Nucleus accumbens (tissue), 56 donors: ENCODE measurements at regions not wholly inside any gene's neighbourhood (a gene's known extent, or its start where the extent isn't known, plus 50 kb on each side); places are given as distances from the start of the nearest gene placed in this dataset.
"Not testable (repeated sequence)": the region's sequence is repeated elsewhere in the genome, so short reads cannot be mapped to it uniquely, and the experiment has no call there.

Source experiments
- DNase-seq, 56 donors: peaks; one replicate each; lab custom pipeline; 2025; lab: John Stamatoyannopoulos, UW

- DNase-seq, result no peak
These were observed 150.3 kb downstream of the NUF2 start for GRCh38 chr1:163471779-163472650.

- DNase-seq, result no peak
These were observed 151.0 kb downstream of the NUF2 start for GRCh38 chr1:163472651-163473248.

- DNase-seq, result no peak
These were observed 155.6 kb downstream of the NUF2 start for GRCh38 chr1:163477276-163477830.

DNA sequence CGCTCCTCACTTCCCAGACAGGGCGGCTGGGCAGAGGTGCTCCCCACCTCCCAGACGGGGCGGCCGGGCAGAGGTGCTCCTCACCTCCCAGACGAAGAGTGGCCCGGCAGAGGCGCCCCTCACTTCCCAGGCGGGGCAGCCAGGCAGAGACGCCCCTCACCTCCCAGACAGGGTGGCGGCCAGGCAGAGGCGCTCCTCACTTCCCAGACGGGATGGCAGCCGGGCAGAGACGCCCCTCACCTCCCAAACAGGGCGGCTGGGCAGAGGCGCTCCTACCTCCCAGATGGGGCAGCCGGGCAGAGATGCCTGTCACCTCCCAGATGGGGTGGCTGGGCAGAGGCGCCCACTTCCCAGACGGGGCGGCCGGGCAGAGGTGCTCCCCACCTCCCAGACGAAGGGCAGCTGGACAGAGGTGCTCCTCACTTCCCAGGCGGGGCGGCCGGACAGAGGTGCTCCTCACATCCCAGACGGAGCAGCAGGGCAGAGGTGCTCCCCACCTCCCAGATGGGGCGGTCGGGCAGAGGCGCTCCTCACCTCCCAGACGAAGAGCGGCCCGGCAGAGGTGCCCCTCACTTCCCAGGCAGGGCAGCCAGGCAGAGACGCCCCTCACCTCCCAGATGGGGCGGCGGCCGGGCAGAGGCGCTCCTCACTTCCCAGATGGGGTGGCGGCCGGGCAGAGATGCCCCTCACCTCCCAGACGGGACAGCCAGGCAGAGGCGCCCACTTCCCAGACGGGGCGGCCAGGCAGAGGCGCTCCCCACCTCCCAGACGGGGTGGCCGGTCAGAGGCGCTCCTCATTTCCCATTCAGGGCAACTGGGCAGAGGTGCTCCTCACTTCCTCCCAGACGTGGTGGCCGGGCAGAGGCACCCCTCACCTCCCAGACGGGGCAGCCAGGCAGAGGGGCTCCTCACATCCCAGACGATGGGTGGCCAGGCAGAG lies 176.9 kb downstream of the NUF2 start:
- DNase-seq, result not testable (repeated sequence)

DNA sequence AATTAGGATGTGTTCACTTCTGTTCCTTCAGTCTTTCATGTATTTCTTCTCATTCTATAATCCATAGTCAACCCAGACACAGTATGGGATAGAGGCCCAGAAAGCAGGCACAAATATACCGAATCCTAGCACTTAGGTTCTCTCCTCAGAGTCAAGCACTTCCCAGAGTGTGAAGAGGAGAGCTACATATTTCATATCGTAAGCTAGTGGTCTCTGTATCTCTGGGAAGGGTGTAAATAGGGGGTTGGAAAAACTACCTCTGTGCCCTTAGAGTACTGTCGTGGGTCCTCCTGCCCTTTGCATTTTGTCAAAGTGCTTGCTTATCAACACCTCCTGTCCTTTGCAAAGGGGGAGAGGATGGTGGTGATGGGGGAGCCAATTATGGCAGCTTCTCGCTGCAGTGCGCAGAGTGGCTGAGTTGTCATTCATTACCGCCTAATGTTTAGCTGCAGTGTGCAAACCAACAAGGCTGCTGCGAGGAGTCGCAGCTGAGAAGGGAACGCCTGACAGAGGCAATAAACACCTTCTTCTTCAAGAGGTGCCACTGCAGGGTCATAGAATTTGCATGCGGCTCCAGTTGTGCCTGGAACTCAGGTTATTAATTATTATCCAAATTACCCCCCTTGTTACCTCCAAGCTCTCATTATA lies 182.7 kb downstream of the NUF2 start:
- DNase-seq, result no peak

DNA sequence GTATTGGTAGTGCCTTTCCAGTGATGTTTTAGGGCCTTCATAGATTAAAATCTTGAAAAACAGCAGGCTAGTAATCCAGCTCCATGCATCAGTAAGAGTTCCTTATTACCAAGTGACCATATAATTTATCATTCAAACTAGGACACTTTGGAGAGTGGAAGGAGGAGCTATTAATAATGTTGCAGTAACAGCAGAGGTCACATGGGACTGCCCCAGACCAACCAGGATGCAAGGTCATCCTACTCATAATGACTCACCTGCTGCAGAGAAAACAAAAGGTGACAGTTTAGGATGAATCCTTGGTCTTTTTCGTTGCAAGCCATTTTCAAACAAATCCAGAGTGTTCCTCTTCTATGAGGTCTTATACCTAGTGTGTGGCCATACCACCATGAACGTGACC lies 187.4 kb downstream of the NUF2 start:
- DNase-seq, result no peak

DNA sequence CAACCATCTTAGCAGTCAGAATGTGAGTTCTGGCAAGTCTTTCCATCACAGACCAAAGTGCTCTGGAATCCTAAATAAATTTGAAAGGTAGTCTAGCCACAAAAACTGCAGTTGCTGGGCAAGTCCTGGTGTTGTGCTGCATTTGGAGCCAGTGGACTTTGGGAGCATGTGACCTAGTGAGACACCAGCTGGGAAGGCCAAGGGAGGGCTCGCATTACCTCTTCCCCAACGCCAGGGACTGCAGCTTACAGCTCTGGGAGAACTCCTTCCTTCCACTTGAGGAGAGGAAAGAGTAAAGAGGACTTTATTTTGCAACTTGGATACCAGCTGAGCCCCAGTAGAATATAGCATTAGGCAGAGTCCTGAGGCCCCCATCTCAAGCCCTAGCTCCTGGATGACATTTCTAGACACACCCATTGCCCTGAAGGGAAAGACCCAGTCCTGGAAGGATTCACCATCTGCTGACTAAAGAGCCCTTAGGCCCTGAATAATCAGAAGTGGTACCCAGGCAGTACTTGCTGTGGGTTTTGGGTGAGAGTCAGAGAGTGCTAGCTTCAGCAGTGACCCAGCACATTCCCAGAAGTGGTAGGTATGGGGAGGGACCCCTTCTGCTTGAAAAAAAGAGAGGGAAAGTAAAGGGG lies 190.7 kb downstream of the NUF2 start:
- DNase-seq, result no peak

DNA sequence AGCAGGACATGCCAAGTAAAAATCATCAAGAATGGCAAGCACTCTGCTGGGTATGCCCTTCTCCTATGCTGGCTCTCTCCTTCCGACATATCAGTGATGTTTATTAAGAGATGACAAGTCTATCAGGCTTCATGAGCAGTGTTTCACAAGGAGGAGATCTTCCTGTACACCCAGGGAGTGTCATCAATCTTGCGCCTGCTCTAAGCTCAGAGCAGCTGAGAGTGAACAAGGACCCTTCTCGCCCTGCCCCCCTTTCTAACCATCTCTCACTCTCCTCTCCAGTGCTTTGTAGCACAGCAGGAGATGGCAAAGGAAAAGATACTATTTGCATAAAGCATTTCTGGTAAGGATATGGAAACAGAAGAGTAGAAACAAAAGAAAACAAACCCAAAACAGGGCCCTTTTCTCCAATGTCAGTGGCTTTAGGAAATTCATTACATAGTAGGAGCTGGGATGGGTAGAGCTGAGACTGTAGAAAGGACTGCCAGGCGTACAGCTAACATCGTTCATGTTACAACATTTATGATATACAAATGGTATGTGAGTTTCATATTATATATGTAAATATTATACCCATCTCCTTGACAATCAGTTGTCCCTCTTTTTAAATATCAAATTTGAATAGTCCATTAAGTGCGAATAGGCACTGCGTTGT lies 201.7 kb downstream of the NUF2 start:
- DNase-seq, result no peak

DNA sequence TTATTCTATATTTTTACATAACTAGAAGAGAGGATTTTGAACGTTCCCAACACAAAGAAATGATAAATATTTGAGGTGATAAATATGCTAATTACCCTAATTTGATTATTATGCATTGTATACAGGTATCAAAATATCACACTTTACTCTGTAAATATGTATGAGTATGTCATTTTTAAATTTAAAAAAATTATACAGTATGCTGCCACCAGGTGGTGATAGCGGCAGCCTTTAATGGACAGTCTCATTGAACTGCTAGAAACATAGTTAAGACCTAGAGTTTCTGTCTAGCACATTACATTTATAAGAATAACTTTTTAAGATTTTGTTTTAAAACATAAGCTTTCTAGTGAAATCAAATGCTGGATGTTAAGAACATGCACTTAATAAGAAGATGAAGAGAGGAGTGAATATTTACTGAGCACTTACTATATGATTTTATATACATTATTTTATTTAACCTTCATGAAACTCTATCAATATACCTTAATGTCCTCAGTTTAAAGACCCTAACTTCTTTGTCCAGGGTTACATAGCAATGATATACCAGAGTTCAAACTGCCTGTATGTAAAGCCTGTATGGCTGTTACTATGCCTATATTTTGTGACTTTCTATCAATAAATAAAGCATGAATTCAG lies 207.1 kb downstream of the NUF2 start:
- peak in 3 of 56 donors; percentile 0 to 30 (median 0) for DNase-seq

GRCh38 chr1:163531345-163531744 lies 209.6 kb downstream of the NUF2 start:
- DNase-seq, result no peak

GRCh38 chr1:163535401-163535800 lies 213.6 kb downstream of the NUF2 start:
- DNase-seq, result no peak

DNA sequence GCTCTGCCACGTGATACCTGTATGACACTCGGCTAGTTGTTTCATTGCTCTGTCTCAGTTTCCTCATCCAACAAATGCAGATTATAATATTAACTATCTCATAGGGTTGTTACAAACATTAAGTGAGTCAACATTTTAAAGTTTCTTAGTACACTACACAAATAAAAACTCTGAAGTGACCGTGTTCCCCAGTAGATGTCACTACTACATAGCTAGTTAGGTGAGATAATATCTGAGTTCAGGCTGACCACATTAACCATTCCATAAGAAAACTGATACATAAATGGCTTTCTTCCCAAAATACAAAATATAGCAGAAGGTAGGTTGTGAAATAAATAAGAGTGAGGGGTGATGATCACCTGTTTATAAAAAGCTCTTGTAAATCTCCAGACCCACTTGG lies 214.1 kb downstream of the NUF2 start:
- DNase-seq, result no peak

GRCh38 chr1:163537809-163538208 lies 216.1 kb downstream of the NUF2 start:
- no peak for DNase-seq

DNA sequence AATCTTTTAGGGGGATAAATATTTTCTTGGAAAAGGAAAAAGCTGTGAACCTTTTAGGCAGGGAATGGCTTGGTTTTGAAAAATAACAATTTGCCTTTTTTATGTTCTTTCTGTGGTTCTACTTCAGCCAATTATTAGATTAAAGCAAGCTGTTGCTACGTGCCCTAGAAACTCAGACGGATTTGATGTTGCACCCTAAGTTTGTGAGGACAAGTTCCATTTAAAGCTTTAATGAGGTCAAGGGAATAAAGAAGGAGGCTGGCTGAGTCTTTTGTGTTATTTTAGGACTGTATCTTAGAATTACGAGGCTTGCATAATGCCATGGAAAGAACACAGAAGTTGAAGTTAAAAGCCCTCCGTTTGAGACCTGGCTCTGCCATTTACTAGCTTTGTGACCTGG lies 216.9 kb downstream of the NUF2 start:
- DNase-seq, result no peak

DNA sequence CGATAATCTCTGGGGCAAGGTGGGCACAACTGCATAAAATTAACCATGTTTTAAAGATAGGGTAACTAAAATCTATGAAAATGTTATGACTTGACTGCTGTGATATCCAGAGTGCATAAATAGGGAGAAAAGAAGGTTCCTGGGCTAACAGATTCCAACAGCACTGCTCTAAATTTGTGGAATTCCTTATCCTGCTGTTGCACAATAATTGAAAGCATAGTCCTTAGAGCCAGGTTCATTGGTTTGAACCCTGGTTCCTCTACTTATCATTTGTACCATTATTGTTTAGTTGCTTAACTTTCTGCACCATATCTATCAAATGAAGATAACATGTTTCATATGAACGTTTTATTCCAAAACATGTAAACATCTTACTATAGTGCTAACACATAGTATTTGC lies 219.0 kb downstream of the NUF2 start:
- no peak for DNase-seq

DNA sequence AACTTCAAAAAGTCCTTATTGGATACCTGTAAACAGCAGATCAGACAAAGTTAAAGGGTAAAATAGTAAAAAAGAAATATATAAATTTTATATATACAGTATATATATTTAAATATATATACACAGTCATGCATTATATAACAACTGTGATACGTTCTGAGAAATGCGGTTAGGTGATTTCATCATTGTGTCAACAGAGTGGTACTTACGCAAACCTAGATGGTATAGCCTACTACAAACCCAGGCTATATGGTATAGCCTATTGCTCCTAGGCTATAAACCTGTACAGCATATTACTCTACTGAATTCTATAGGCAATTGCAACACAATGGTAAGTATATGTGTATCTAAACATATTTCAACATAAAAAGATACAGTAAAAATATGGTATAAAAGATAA lies 222.7 kb downstream of the NUF2 start:
- DNase-seq, result no peak

DNA sequence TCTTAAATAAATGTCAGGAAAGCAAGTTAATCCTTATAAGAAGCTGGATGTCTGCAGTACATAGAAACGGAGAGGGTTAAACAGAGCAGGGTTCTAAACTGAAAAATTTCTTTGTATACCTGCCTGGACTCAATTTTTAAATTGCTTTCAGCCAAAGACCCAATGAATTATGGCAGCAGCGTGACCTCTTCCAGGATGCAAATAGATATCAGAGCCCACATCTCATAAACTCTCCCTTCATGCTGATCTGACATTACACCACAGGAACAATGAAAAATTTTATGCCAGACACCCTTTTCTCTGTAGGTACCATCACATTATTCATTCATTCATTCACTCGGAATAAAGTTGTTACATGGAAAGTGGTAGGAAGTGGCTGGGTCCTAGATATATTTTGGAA lies 236.4 kb downstream of the NUF2 start:
- no peak for DNase-seq

GRCh38 chr1:163561580-163562295 lies 240.0 kb downstream of the NUF2 start:
- DNase-seq, result no peak
